ENCODE measurements at regions not wholly inside any gene's neighbourhood (a gene's known extent, or its start where the extent isn't known, plus 50 kb on each side); places are given as distances from the start of the nearest gene placed in this dataset.

DNA sequence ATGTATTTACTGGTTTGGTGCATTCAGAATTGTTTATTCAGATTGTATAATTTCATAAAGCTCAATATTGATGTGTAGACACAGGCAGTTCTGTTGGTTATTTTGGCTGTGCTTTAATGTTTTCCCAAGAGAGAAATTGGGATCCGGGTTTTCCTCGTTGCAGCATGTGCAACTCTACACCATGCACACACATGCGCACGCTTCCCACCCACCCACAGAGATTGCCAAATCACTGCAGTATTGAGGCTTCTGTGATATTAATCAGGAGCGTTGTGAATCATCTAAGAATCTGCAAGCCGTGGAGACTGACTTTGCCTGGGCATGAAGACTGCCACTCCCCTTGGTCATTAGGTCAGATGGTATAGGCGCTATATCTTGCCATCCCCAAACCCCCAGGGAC, 571.5 kb downstream of the SLC4A3 start:
- Histone ChIP-seq H3K9ac (ENCODE audit: low read depth in 1 of 2, low read length in 2 of 2) (no peak overlapping the region), H3K27ac (ENCODE audit: low read depth in 2 of 2, low read length in 2 of 2) (no peak overlapping the region), H3K4me1 (ENCODE audit: control insufficient read depth in 2 of 2, insufficient read depth in 2 of 2, low read length in 2 of 2) (no peaks in the 10 kb centered on the region)

DNA sequence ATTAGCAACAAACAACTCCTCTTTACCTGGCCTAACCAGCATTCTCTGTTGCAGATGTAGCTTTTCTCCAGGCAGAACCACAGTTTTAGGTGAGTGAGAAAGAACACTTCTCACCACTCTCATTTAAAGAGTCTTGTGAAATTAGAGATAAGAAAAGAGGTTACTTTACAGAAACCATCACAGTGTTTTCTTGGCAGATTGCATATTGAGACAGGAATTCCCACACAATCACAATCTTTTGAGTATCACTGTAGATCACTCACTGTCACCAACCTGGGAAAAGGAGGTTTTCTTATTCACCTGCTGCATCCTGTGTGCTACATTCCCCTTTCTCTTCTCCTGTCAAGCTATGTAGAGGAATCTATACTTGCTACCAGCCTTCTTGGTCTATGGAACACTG, 574.6 kb downstream of the SLC4A3 start:
- H3K9ac ChIP-seq (ENCODE audit: low read depth in 1 of 2, low read length in 2 of 2) = no peak overlapping the region
- H3K4me1 ChIP-seq (ENCODE audit: control insufficient read depth in 2 of 2, insufficient read depth in 2 of 2, low read length in 2 of 2) = no peaks in the 10 kb centered on the region
- H3K9me3 ChIP-seq (ENCODE audit: control insufficient read depth in 2 of 2, low read length in 2 of 2) = no peaks in the 10 kb centered on the region
- no peak overlapping the region for H3K27ac ChIP-seq (ENCODE audit: low read depth in 2 of 2, low read length in 2 of 2)
- no peaks in the 10 kb centered on the region for H3K36me3 ChIP-seq (ENCODE audit: control insufficient read depth in 2 of 2, insufficient read depth in 2 of 2, low read length in 2 of 2)
- H3K27me3 ChIP-seq (ENCODE audit: control insufficient read depth in 2 of 2, insufficient read depth in 2 of 2, low read length in 2 of 2) = no peaks in the 10 kb centered on the region
- no peak overlapping the region for H3K4me3 ChIP-seq (ENCODE audit: low read length in 2 of 2)

More for the DNA sequence above, 571.5 kb downstream of the SLC4A3 start:
- Histone ChIP-seq H3K4me3 (ENCODE audit: low read length in 2 of 2) (no peak overlapping the region), H3K27me3 (ENCODE audit: control insufficient read depth in 2 of 2, insufficient read depth in 2 of 2, low read length in 2 of 2) (no peaks in the 10 kb centered on the region), H3K36me3 (ENCODE audit: control insufficient read depth in 2 of 2, insufficient read depth in 2 of 2, low read length in 2 of 2) (no peaks in the 10 kb centered on the region), H3K9me3 (ENCODE audit: control insufficient read depth in 2 of 2, low read length in 2 of 2) (no peaks in the 10 kb centered on the region)

DNA sequence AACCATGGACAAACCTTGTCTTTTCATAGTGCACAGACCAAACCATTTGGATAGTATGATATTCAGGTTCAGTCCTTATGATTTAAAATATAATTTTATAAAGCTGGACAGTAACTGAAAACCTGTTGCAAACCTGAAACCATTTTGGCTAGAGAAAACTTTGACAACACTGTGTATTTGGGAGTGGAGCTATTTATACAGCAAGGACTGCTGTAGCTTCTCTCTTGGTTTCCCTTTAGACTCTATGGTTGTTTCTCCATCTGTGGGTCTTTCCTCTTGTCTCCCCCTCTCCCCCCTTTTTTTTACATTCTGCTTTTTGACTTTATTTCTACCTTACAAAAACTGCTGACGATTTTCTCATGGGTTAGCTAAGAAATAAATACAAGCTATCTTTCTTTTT, 581.7 kb downstream of the SLC4A3 start:
- Histone ChIP-seq H3K9ac (ENCODE audit: low read depth in 1 of 2, low read length in 2 of 2) (no peak overlapping the region), H3K9me3 (ENCODE audit: control insufficient read depth in 2 of 2, low read length in 2 of 2) (no peaks in the 10 kb centered on the region), H3K27ac (ENCODE audit: low read depth in 2 of 2, low read length in 2 of 2) (no peak overlapping the region), H3K27me3 (ENCODE audit: control insufficient read depth in 2 of 2, insufficient read depth in 2 of 2, low read length in 2 of 2) (no peaks in the 10 kb centered on the region), H3K36me3 (ENCODE audit: control insufficient read depth in 2 of 2, insufficient read depth in 2 of 2, low read length in 2 of 2) (no peaks in the 10 kb centered on the region), H3K4me1 (ENCODE audit: control insufficient read depth in 2 of 2, insufficient read depth in 2 of 2, low read length in 2 of 2) (no peaks in the 10 kb centered on the region), H3K4me3 (ENCODE audit: low read length in 2 of 2) (no peak overlapping the region)

- Histone ChIP-seq H3K4me1 (ENCODE audit: control insufficient read depth in 2 of 2, insufficient read depth in 2 of 2, low read length in 2 of 2) (no peaks in the 10 kb centered on the region), H3K36me3 (ENCODE audit: control insufficient read depth in 2 of 2, insufficient read depth in 2 of 2, low read length in 2 of 2) (no peaks in the 10 kb centered on the region), H3K9me3 (ENCODE audit: control insufficient read depth in 2 of 2, low read length in 2 of 2) (no peaks in the 10 kb centered on the region), H3K27ac (ENCODE audit: low read depth in 2 of 2, low read length in 2 of 2) (no peak overlapping the region), H3K9ac (ENCODE audit: low read depth in 1 of 2, low read length in 2 of 2) (no peak overlapping the region), H3K27me3 (ENCODE audit: control insufficient read depth in 2 of 2, insufficient read depth in 2 of 2, low read length in 2 of 2) (no peaks in the 10 kb centered on the region), H3K4me3 (ENCODE audit: low read length in 2 of 2) (no peak overlapping the region)
These were observed 582.3 kb downstream of the SLC4A3 start for GRCh38 chr2:220209751-220210150.

DNA sequence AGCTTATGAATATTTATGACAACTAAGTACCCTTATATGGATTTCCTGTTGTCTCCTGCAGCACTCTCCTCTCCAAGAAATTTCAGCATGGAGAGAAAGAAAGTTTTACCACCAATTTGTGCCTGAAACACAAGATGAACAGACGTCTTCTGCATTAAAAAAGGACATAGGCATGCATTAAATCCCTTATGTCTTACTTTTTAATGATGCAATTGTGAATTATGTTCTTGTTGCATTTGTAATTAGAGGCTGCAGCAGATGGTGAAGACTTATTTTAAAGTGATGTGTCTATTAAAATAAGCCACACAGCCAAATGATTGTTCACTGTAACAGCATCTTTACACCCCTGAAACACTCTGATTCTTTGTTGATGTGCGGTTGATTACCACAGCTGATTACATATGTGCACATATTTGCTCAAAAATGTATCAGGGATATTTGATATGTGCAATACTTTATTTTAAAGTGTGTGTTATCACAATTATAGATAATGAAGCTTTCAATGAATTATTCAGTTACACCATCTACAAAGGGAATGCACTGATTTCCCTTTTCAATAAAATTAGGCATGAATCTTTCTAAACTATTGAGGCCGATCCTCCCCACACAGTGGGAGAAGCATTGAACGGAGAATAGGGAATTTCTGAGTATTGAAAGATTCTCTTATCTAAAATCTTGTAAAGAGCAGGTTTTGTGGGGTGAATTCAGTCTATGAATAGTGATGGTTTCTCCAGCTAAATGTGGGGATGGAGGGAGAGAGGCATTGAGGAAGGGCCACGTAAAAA, 585.1 kb downstream of the SLC4A3 start:
- H3K9me3 ChIP-seq (ENCODE audit: control insufficient read depth in 2 of 2, low read length in 2 of 2) = no peaks in the 10 kb centered on the region
- no peaks in the 10 kb centered on the region for H3K27me3 ChIP-seq (ENCODE audit: control insufficient read depth in 2 of 2, insufficient read depth in 2 of 2, low read length in 2 of 2)
- H3K4me1 ChIP-seq (ENCODE audit: control insufficient read depth in 2 of 2, insufficient read depth in 2 of 2, low read length in 2 of 2) = no peaks in the 10 kb centered on the region
- H3K36me3 ChIP-seq (ENCODE audit: control insufficient read depth in 2 of 2, insufficient read depth in 2 of 2, low read length in 2 of 2) = no peaks in the 10 kb centered on the region
- H3K9ac ChIP-seq (ENCODE audit: low read depth in 1 of 2, low read length in 2 of 2) = no peak overlapping the region
- no peak overlapping the region for H3K27ac ChIP-seq (ENCODE audit: low read depth in 2 of 2, low read length in 2 of 2)
- no peak overlapping the region for H3K4me3 ChIP-seq (ENCODE audit: low read length in 2 of 2)

DNA sequence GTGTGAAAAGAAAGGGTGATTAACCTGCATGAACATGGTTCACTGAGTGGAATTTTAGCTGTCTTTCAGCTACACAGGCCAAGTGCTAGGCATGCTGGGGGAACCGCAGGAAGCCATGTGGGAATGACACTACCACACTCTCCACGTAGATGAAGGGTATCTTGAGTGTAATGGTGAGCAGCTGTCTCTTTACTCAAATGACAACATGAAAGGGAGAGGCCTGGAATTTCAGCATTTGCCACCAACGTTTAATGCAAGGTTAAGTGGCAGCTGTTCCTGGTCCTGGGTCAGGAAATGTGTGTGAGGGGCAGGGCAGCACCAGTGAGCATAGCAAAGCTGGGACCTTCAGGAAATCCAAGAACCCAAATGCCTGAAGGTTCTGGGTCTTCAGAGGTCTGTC, 588.4 kb downstream of the SLC4A3 start:
- H3K27ac ChIP-seq (ENCODE audit: low read depth in 2 of 2, low read length in 2 of 2) = no peak overlapping the region
- no peak overlapping the region for H3K4me3 ChIP-seq (ENCODE audit: low read length in 2 of 2)
- H3K27me3 ChIP-seq (ENCODE audit: control insufficient read depth in 2 of 2, insufficient read depth in 2 of 2, low read length in 2 of 2) = no peaks in the 10 kb centered on the region
- no peaks in the 10 kb centered on the region for H3K36me3 ChIP-seq (ENCODE audit: control insufficient read depth in 2 of 2, insufficient read depth in 2 of 2, low read length in 2 of 2)
- H3K9ac ChIP-seq (ENCODE audit: low read depth in 1 of 2, low read length in 2 of 2) = no peak overlapping the region
- no peaks in the 10 kb centered on the region for H3K4me1 ChIP-seq (ENCODE audit: control insufficient read depth in 2 of 2, insufficient read depth in 2 of 2, low read length in 2 of 2)
- H3K9me3 ChIP-seq (ENCODE audit: control insufficient read depth in 2 of 2, low read length in 2 of 2) = no peaks in the 10 kb centered on the region

GRCh38 chr2:220219371-220219770, 591.9 kb downstream of the SLC4A3 start:
- no peaks in the 10 kb centered on the region for H3K9me3 ChIP-seq (ENCODE audit: control insufficient read depth in 2 of 2, low read length in 2 of 2)
- no peak overlapping the region for H3K4me3 ChIP-seq (ENCODE audit: low read length in 2 of 2)
- no peaks in the 10 kb centered on the region for H3K36me3 ChIP-seq (ENCODE audit: control insufficient read depth in 2 of 2, insufficient read depth in 2 of 2, low read length in 2 of 2)
- no peak overlapping the region for H3K9ac ChIP-seq (ENCODE audit: low read depth in 1 of 2, low read length in 2 of 2)
- H3K4me1 ChIP-seq (ENCODE audit: control insufficient read depth in 2 of 2, insufficient read depth in 2 of 2, low read length in 2 of 2) = no peaks in the 10 kb centered on the region
- H3K27me3 ChIP-seq (ENCODE audit: control insufficient read depth in 2 of 2, insufficient read depth in 2 of 2, low read length in 2 of 2) = no peaks in the 10 kb centered on the region
- H3K27ac ChIP-seq (ENCODE audit: low read depth in 2 of 2, low read length in 2 of 2) = no peak overlapping the region

DNA sequence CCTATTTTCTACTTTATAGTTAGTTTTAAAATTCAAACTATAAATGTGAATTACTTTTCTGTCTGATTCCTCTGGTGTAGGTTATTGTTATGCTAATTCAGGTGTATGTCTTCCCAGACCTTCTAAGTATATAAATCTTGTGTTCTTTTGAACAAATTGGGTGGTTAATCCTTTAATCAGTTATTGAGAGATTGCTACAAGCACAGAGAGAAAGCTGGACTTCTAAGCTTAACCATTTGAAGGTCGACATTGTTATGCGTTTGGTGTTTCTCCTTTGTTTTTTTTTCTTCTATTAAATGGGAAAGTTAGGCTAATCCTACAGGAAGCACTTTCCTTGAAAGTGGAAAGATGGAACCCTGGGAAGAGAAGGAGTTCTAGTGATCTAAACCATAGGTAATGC, 592.6 kb downstream of the SLC4A3 start:
- Histone ChIP-seq H3K4me1 (ENCODE audit: control insufficient read depth in 2 of 2, insufficient read depth in 2 of 2, low read length in 2 of 2) (no peaks in the 10 kb centered on the region), H3K9ac (ENCODE audit: low read depth in 1 of 2, low read length in 2 of 2) (no peak overlapping the region)

GRCh38 chr2:220221992-220222391, 594.6 kb downstream of the SLC4A3 start:
- Histone ChIP-seq H3K36me3 (ENCODE audit: control insufficient read depth in 2 of 2, insufficient read depth in 2 of 2, low read length in 2 of 2) (no peaks in the 10 kb centered on the region), H3K9ac (ENCODE audit: low read depth in 1 of 2, low read length in 2 of 2) (no peak overlapping the region), H3K4me1 (ENCODE audit: control insufficient read depth in 2 of 2, insufficient read depth in 2 of 2, low read length in 2 of 2) (no peaks in the 10 kb centered on the region), H3K27me3 (ENCODE audit: control insufficient read depth in 2 of 2, insufficient read depth in 2 of 2, low read length in 2 of 2) (no peaks in the 10 kb centered on the region), H3K4me3 (ENCODE audit: low read length in 2 of 2) (no peak overlapping the region), H3K27ac (ENCODE audit: low read depth in 2 of 2, low read length in 2 of 2) (no peak overlapping the region), H3K9me3 (ENCODE audit: control insufficient read depth in 2 of 2, low read length in 2 of 2) (no peaks in the 10 kb centered on the region)

More for the DNA sequence above, 592.6 kb downstream of the SLC4A3 start:
- no peaks in the 10 kb centered on the region for H3K9me3 ChIP-seq (ENCODE audit: control insufficient read depth in 2 of 2, low read length in 2 of 2)
- H3K27ac ChIP-seq (ENCODE audit: low read depth in 2 of 2, low read length in 2 of 2) = no peak overlapping the region
- no peak overlapping the region for H3K4me3 ChIP-seq (ENCODE audit: low read length in 2 of 2)
- no peaks in the 10 kb centered on the region for H3K36me3 ChIP-seq (ENCODE audit: control insufficient read depth in 2 of 2, insufficient read depth in 2 of 2, low read length in 2 of 2)
- no peaks in the 10 kb centered on the region for H3K27me3 ChIP-seq (ENCODE audit: control insufficient read depth in 2 of 2, insufficient read depth in 2 of 2, low read length in 2 of 2)

GRCh38 chr2:220224691-220225543, 597.5 kb downstream of the SLC4A3 start:
- H3K36me3 ChIP-seq (ENCODE audit: control insufficient read depth in 2 of 2, insufficient read depth in 2 of 2, low read length in 2 of 2) = no peaks in the 10 kb centered on the region

More at GRCh38 chr2:220224691-220225543, 597.5 kb downstream of the SLC4A3 start:
- no peaks in the 10 kb centered on the region for H3K27me3 ChIP-seq (ENCODE audit: control insufficient read depth in 2 of 2, insufficient read depth in 2 of 2, low read length in 2 of 2)
- H3K4me3 ChIP-seq (ENCODE audit: low read length in 2 of 2) = no peak overlapping the region
- H3K4me1 ChIP-seq (ENCODE audit: control insufficient read depth in 2 of 2, insufficient read depth in 2 of 2, low read length in 2 of 2) = no peaks in the 10 kb centered on the region
- no peak overlapping the region for H3K9ac ChIP-seq (ENCODE audit: low read depth in 1 of 2, low read length in 2 of 2)
- H3K27ac ChIP-seq (ENCODE audit: low read depth in 2 of 2, low read length in 2 of 2) = no peak overlapping the region
- H3K9me3 ChIP-seq (ENCODE audit: control insufficient read depth in 2 of 2, low read length in 2 of 2) = no peaks in the 10 kb centered on the region

Data from mucosa of rectum (tissue), 2 donors.